Adrenal gland (tissue), 9 donors: ENCODE measurements at regions not wholly inside any gene's neighbourhood (a gene's known extent, or its start where the extent isn't known, plus 50 kb on each side); places are given as distances from the start of the nearest gene placed in this dataset.
A peak's percentile ranks its signal among the peaks of the same experiment; 100 is the strongest.

Experiments used
- DNase-seq, 7 donors: peaks; one replicate each; pipeline ENCODE4 v3.0.0-alpha.2; 2019 to 2020
- H3K27ac ChIP-seq, 5 donors: fragments of 200-600 bp; sonication (generic) in 4 of 5; 1 replicate in 3 of 5; 2 replicates in 2 of 5; pipeline versions ENCODE4 v1.5.1 to v1.8.0; 2016 to 2020; ENCODE audit warnings: mild to moderate bottlenecking in 1 of 5
- H3K27me3 ChIP-seq: fragments of 200-600 bp; 2 replicates; pipeline ENCODE4 v1.8.0; 2021
- H3K36me3 ChIP-seq, 2 donors: fragments of 200-600 bp; replicated peaks in 1 of 2; 1 replicate in 1 of 2; 2 replicates in 1 of 2; pipeline versions ENCODE4 v1.5.1 to v1.8.0; 2018 to 2022
- H3K4me1 ChIP-seq, 2 donors: fragments of 200-600 bp; replicated peaks in 1 of 2; 1 replicate in 1 of 2; 2 replicates in 1 of 2; pipeline versions ENCODE4 v1.5.1 to v1.8.0; 2018 to 2021
- H3K4me3 ChIP-seq, 4 donors: fragments of 200-600 bp; sonication (generic) in 3 of 4; one replicate each; pipeline ENCODE4 v1.5.1; 2016 to 2018
- H3K9me3 ChIP-seq, 3 donors: fragments of 200-600 bp; sonication (generic) in 1 of 3; replicated peaks in 1 of 3; 1 replicate in 2 of 3; 2 replicates in 1 of 3; pipeline versions ENCODE4 v1.5.1 to v1.8.0; 2016 to 2021
- CTCF ChIP-seq, 6 experiments: fragments of 450-650 bp in 4 of 6; fragments of 200-600 bp in 2 of 6; sonication (generic) in 1 of 6; IDR thresholded peaks; 1 replicate in 5 of 6; 2 replicates in 1 of 6; pipeline versions ENCODE4 v1.5.1 to v1.8.0; 2016 to 2021; ENCODE audit warnings: antibody characterized with exemption in 6 of 6, mild to moderate bottlenecking in 2 of 6, moderate library complexity in 1 of 6
- POLR2A ChIP-seq, 2 donors: fragments of 450-650 bp; IDR thresholded peaks; one replicate each; pipeline ENCODE4 v1.6.1; 2017; ENCODE audit warnings: antibody characterized with exemption in 2 of 2, mild to moderate bottlenecking in 2 of 2, moderate library complexity in 1 of 2
- WGBS, 4 donors: extraction: QIAGEN DNeasy Blood & Tissue Kit in 2 of 4; methylation state at CpG; one replicate each; pipeline versions ENCODE4 v1.1.5 to v1.1.7; 2013 to 2017; 5-methylcytosine and 5-hydroxymethylcytosine counted together
- intact Hi-C, 2 donors: fragments of 100-400 bp; cut with DNase I; formaldehyde crosslinking; loops; one replicate each; pipeline versions ENCODE4 v1.14.1 to v1.15.0; 2022 to 2023
- donor health status: healthy with polysubstance abuse.
- donor health status: Bipolar disorder and iron deficiency.
- donor health status: DM: yes; HTN: yes; CAD: no.
- donor health status: DM: no; HTN: no; CAD: no.
- donor health status: DM: no; HTN: no; CAD: no.

GRCh38 chr7:10706875-10707493, 266.7 kb upstream of the PHF14 start:
- H3K4me3 ChIP-seq: no peak overlapping the region
- WGBS, 4 donors: 78 to 83% (median 82%) methylated on average over 3 of the region's 3 CpGs
- DNase-seq: no peak
- no peak for TF ChIP-seq CTCF (IDR thresholded peaks at IDR 0.05)
- no peaks in the 10 kb centered on the region for H3K4me1 ChIP-seq
- no peaks in the 10 kb centered on the region for H3K36me3 ChIP-seq
- no peak overlapping the region for H3K27ac ChIP-seq
- H3K9me3 ChIP-seq: no peaks in the 10 kb centered on the region
- intact Hi-C loops: no loop called here
- no peaks in the 10 kb centered on the region for H3K27me3 ChIP-seq

- no peaks in the 10 kb centered on the region for H3K36me3 ChIP-seq
- no peaks in the 10 kb centered on the region for H3K4me1 ChIP-seq
- 51 to 66% (median 55%) methylated on average over 1 of the region's 1 CpG for WGBS, 4 donors
- no peak for DNase-seq
- no peak for TF ChIP-seq POLR2A (IDR thresholded peaks at IDR 0.05)
- no peak for TF ChIP-seq CTCF (IDR thresholded peaks at IDR 0.05)
- intact Hi-C loops: no loop called here
- no peak overlapping the region for H3K4me3 ChIP-seq
- H3K9me3 ChIP-seq: no peaks in the 10 kb centered on the region
- H3K27me3 ChIP-seq: no peaks in the 10 kb centered on the region
- no peak overlapping the region for H3K27ac ChIP-seq
Observed at GRCh38 chr7:10707519-10707918, 266.2 kb upstream of the PHF14 start.

GRCh38 chr7:10708447-10708846, 265.2 kb upstream of the PHF14 start:
- Histone ChIP-seq H3K27me3 (no peaks in the 10 kb centered on the region), H3K4me3 (no peak overlapping the region), H3K27ac (no peak overlapping the region), H3K9me3 (no peaks in the 10 kb centered on the region), H3K36me3 (no peaks in the 10 kb centered on the region), H3K4me1 (no peaks in the 10 kb centered on the region)
- no peak for TF ChIP-seq POLR2A (IDR thresholded peaks at IDR 0.05)
- DNase-seq: peak in 2 of 7 donors; percentile 10 to 59
- 38 to 43% (median 40%) methylated on average over 5 of the region's 5 CpGs for WGBS, 4 donors
- intact Hi-C loops: no loop called here

GRCh38 chr7:10718768-10719167, 254.9 kb upstream of the PHF14 start:
- no peak for DNase-seq
- Histone ChIP-seq H3K27me3 (no peaks in the 10 kb centered on the region), H3K9me3 (no peaks in the 10 kb centered on the region), H3K36me3 (no peaks in the 10 kb centered on the region), H3K4me1 (no peaks in the 10 kb centered on the region), H3K27ac (no peak overlapping the region), H3K4me3 (no peak overlapping the region)
- intact Hi-C loops: no loop called here
- TF ChIP-seq POLR2A (IDR thresholded peaks at IDR 0.05): no peak
- TF ChIP-seq CTCF (IDR thresholded peaks at IDR 0.05): no peak
- 74 to 81% (median 75%) methylated on average over 5 of the region's 5 CpGs for WGBS, 4 donors

GRCh38 chr7:10720042-10720441, 253.6 kb upstream of the PHF14 start:
- no peak for DNase-seq
- H3K9me3 ChIP-seq: no peaks in the 10 kb centered on the region
- no peak overlapping the region for H3K4me3 ChIP-seq
- no peaks in the 10 kb centered on the region for H3K36me3 ChIP-seq
- H3K4me1 ChIP-seq: no peaks in the 10 kb centered on the region
- intact Hi-C loops: no loop called here
- H3K27ac ChIP-seq: no peak overlapping the region
- no peaks in the 10 kb centered on the region for H3K27me3 ChIP-seq
- TF ChIP-seq POLR2A (IDR thresholded peaks at IDR 0.05) (no peak), CTCF (IDR thresholded peaks at IDR 0.05) (no peak)
